Prostate gland (tissue), 2 donors: ENCODE measurements at regions not wholly inside any gene's neighbourhood (a gene's known extent, or its start where the extent isn't known, plus 50 kb on each side); places are given as distances from the start of the nearest gene placed in this dataset.

Experiments used
- CTCF ChIP-seq, 4 experiments: fragments of 200-600 bp in 2 of 4; fragments of 450-650 bp in 2 of 4; sonication (generic) in 2 of 4; IDR thresholded peaks; 1 replicate in 3 of 4; 2 replicates in 1 of 4; pipeline ENCODE4 v1.5.1; 2016 to 2019; ENCODE audit warnings: antibody characterized with exemption in 4 of 4, mild to moderate bottlenecking in 2 of 4, moderate library complexity in 2 of 4
- POLR2A ChIP-seq: fragments of 450-650 bp; IDR thresholded peaks from one replicate; pipeline ENCODE4 v1.6.1; 2016; ENCODE audit warnings: antibody characterized with exemption, mild to moderate bottlenecking
- POLR2AphosphoS5 ChIP-seq: sonication (generic); formaldehyde crosslinking; IDR thresholded peaks from one replicate; pipeline ENCODE4 v1.6.1; 2017; ENCODE audit warnings: antibody characterized with exemption

- no peak for TF ChIP-seq CTCF (IDR thresholded peaks at IDR 0.05)
- TF ChIP-seq POLR2AphosphoS5: no peak
- no peak for TF ChIP-seq POLR2A
These were observed 908.2 kb downstream of the EFNB2 start for GRCh38 chr13:105627270-105627669.
